ENCODE measurements at regions not wholly inside any gene's neighbourhood (a gene's known extent, or its start where the extent isn't known, plus 50 kb on each side); places are given as distances from the start of the nearest gene placed in this dataset.

GRCh38 chr2:147560810-147561535 lies 283.9 kb upstream of the ACVR2A start:
- TF ChIP-seq POLR2A (IDR thresholded peaks at IDR 0.05): no peak
- TF ChIP-seq, protein P1, sequence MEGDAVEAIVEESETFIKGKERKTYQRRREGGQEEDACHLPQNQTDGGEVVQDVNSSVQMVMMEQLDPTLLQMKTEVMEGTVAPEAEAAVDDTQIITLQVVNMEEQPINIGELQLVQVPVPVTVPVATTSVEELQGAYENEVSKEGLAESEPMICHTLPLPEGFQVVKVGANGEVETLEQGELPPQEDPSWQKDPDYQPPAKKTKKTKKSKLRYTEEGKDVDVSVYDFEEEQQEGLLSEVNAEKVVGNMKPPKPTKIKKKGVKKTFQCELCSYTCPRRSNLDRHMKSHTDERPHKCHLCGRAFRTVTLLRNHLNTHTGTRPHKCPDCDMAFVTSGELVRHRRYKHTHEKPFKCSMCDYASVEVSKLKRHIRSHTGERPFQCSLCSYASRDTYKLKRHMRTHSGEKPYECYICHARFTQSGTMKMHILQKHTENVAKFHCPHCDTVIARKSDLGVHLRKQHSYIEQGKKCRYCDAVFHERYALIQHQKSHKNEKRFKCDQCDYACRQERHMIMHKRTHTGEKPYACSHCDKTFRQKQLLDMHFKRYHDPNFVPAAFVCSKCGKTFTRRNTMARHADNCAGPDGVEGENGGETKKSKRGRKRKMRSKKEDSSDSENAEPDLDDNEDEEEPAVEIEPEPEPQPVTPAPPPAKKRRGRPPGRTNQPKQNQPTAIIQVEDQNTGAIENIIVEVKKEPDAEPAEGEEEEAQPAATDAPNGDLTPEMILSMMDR (IDR thresholded peaks at IDR 0.05): no peak
